Adrenal gland (tissue), 5 donors: ENCODE measurements at regions not wholly inside any gene's neighbourhood (a gene's known extent, or its start where the extent isn't known, plus 50 kb on each side); places are given as distances from the start of the nearest gene placed in this dataset.

Experiments
- CTCF ChIP-seq, 6 experiments: fragments of 450-650 bp in 4 of 6; fragments of 200-600 bp in 2 of 6; sonication (generic) in 1 of 6; IDR thresholded peaks; 1 replicate in 5 of 6; 2 replicates in 1 of 6; pipeline versions ENCODE4 v1.5.1 to v1.8.0; 2016 to 2021; ENCODE audit warnings: antibody characterized with exemption in 6 of 6, mild to moderate bottlenecking in 2 of 6, moderate library complexity in 1 of 6
- POLR2A ChIP-seq, 2 donors: fragments of 450-650 bp; IDR thresholded peaks; one replicate each; pipeline ENCODE4 v1.6.1; 2017; ENCODE audit warnings: antibody characterized with exemption in 2 of 2, mild to moderate bottlenecking in 2 of 2, moderate library complexity in 1 of 2
- donor health status: DM: no; HTN: no; CAD: no.

- TF ChIP-seq CTCF (IDR thresholded peaks at IDR 0.05) (no peak), POLR2A (IDR thresholded peaks at IDR 0.05) (no peak)
Observed at GRCh38 chr15:26069231-26069641, 206.1 kb upstream of the ATP10A start.
